ENCODE measurements at regions not wholly inside any gene's neighbourhood (a gene's known extent, or its start where the extent isn't known, plus 50 kb on each side); places are given as distances from the start of the nearest gene placed in this dataset.

- DNase-seq (ENCODE audit: low read depth): no peak
- TF ChIP-seq, protein P1, sequence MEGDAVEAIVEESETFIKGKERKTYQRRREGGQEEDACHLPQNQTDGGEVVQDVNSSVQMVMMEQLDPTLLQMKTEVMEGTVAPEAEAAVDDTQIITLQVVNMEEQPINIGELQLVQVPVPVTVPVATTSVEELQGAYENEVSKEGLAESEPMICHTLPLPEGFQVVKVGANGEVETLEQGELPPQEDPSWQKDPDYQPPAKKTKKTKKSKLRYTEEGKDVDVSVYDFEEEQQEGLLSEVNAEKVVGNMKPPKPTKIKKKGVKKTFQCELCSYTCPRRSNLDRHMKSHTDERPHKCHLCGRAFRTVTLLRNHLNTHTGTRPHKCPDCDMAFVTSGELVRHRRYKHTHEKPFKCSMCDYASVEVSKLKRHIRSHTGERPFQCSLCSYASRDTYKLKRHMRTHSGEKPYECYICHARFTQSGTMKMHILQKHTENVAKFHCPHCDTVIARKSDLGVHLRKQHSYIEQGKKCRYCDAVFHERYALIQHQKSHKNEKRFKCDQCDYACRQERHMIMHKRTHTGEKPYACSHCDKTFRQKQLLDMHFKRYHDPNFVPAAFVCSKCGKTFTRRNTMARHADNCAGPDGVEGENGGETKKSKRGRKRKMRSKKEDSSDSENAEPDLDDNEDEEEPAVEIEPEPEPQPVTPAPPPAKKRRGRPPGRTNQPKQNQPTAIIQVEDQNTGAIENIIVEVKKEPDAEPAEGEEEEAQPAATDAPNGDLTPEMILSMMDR (IDR thresholded peaks at IDR 0.05; ENCODE audit: insufficient read depth, low read length): no peak
- no peak overlapping the region for H3K4me3 ChIP-seq (ENCODE audit: low read depth, low read length)
Measured at GRCh38 chr16:55043499-55043898, 112.8 kb downstream of the IRX5 start.

GRCh38 chr16:55044201-55044975 lies 113.7 kb downstream of the IRX5 start:
- no peak for DNase-seq (ENCODE audit: low read depth)
- no peak overlapping the region for H3K4me3 ChIP-seq (ENCODE audit: low read depth, low read length)
- TF ChIP-seq, protein P1 (IDR thresholded peaks at IDR 0.05; ENCODE audit: insufficient read depth, low read length): no peak

DNA sequence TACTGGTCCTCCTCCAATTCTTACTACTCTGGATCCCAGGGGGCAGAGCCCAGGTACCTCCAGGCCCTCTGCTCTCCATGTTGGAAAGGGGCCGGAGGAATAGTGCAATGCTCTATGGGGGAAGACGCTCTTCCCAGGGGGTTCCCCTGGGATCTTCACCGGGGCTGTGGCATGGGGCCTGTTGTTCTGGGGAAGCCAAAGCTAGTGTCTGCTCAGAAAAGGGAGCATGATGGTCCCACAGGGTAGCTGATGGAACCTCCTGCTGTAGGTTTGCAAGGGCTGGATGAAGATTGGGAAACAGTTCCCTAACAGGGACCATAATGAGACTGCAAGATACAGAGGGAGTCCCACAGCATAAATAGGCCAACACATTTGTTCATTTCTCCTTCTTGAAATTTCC lies 114.7 kb downstream of the IRX5 start:
- DNase-seq (ENCODE audit: low read depth): no peak
- no peak overlapping the region for H3K4me3 ChIP-seq (ENCODE audit: low read depth, low read length)
- TF ChIP-seq, protein P1 (IDR thresholded peaks at IDR 0.05; ENCODE audit: insufficient read depth, low read length): no peak

DNA sequence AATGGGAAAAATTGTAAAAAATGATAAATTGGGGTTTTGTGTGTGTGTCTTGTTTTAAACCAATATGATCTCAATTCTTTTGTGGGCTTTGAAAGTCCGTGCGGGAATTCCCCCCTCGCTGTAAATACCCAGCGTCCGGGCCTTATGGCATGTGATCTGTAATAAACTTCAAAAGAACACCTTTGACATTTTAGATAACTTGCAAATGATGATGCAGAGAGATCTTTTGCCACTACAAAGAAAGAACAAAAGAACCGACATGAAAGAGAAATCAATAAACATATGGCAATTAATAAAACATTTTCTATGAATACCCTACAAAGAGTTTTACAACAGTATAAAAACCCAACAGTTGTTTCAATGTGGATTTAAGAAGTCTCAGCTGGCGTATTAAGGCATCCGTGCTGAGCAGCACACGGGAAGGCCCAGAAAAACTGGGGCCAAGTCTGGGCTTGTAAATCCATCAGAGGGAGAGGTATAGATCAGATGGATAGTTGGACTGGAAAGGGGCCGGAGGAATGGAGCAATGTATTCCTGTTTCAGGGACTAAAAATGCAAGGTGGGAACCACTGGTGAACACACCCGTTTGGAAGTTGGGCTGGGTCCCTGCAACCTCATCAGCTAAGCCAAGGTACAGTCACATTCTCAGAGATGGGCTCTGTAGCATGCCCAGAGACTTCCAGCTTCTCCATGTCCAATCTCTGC lies 115.2 kb downstream of the IRX5 start:
- TF ChIP-seq, protein P1 (IDR thresholded peaks at IDR 0.05; ENCODE audit: insufficient read depth, low read length): no peak
- H3K4me3 ChIP-seq (ENCODE audit: low read depth, low read length): no peak overlapping the region
- DNase-seq (ENCODE audit: low read depth): no peak

DNA sequence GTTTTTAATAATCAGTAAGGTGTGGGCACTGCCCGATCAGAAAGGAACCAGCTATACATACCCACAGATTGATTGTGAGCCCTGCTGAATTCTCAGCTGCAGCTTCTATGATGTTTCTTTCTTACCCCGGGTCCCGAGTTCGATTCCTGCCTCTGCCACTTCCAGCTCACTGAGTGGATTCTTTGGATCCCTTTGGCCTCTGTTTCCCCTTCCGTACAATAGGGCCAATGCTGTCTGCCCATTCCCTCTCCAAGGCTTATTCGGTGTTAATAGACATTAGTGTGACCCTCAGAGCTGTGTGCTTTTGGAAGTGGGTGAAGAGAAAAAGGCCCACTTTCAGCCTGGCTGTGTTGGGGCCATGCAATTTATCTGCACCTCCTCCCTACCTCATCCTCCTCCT lies 115.8 kb downstream of the IRX5 start:
- no peak for DNase-seq (ENCODE audit: low read depth)
- H3K4me3 ChIP-seq (ENCODE audit: low read depth, low read length): no peak overlapping the region
- TF ChIP-seq, protein P1 (IDR thresholded peaks at IDR 0.05; ENCODE audit: insufficient read depth, low read length): no peak

- TF ChIP-seq, protein P1 (IDR thresholded peaks at IDR 0.05; ENCODE audit: insufficient read depth, low read length): no peak
- DNase-seq (ENCODE audit: low read depth): no peak
- no peak overlapping the region for H3K4me3 ChIP-seq (ENCODE audit: low read depth, low read length)
Measured at GRCh38 chr16:55046916-55047315, 116.3 kb downstream of the IRX5 start.

Data from fibroblast of the aortic adventitia (primary cell).